ENCODE measurements at regions not wholly inside any gene's neighbourhood (a gene's known extent, or its start where the extent isn't known, plus 50 kb on each side); places are given as distances from the start of the nearest gene placed in this dataset.

GRCh38 chr1:234694661-234695060, 84.7 kb upstream of the IRF2BP2 start:
- TF ChIP-seq CTCF (IDR thresholded peaks at IDR 0.05): no peak
- no peak overlapping the region for H3K27ac ChIP-seq (ENCODE audit: low read depth in 1 of 2, low read length in 2 of 2)
- H3K27me3 ChIP-seq (ENCODE audit: control insufficient read depth in 2 of 2, insufficient read depth in 2 of 2, low read length in 2 of 2): no peaks in the 10 kb centered on the region
- H3K36me3 Mint-ChIP-seq: peaks cover 0 to under 1% of the 10 kb centered on the region in 2 donors
- no peak overlapping the region for H3K9ac ChIP-seq (ENCODE audit: insufficient read depth, low read length, poor library complexity, severe bottlenecking)
- H3K9me3 ChIP-seq (replicated peaks in 1 of 2; ENCODE audit: control insufficient read depth in 1 of 2, insufficient read depth in 1 of 2, low read length in 2 of 2): no peaks in the 10 kb centered on the region
- H3K27me3 Mint-ChIP-seq (ENCODE audit: low read depth in 3 of 3): peaks cover 0 to 1% (median 0%) of the 10 kb centered on the region in 3 donors
- peaks cover 6 to 9% of the 10 kb centered on the region in 2 donors for H3K4me1 ChIP-seq (ENCODE audit: control insufficient read depth in 1 of 2, insufficient read depth in 2 of 2, low read length in 2 of 2)
- intact Hi-C loops (cut with micrococcal nuclease): loop anchor here in 1 of 2 donors (10.0 kb wide), 1 partner anchor 50 kb away; no protein-coding TSS in a partner anchor
- no peaks in the 10 kb centered on the region for H3K36me3 ChIP-seq (replicated peaks in 1 of 2; ENCODE audit: control insufficient read depth in 1 of 2, insufficient read depth in 2 of 2, low read length in 2 of 2)
- no peaks in the 10 kb centered on the region for H4K20me1 ChIP-seq (ENCODE audit: insufficient read depth, low read length)
- no peak overlapping the region for H3K4me3 ChIP-seq (replicated peaks in 1 of 3; ENCODE audit: low read depth in 2 of 3, low read length in 3 of 3)
- no peak overlapping the region for H3K4me3 Mint-ChIP-seq
- no peak overlapping the region for H3K27ac Mint-ChIP-seq
- no peak for DNase-seq
- H3K9me3 Mint-ChIP-seq: peaks cover 0 to 2% (median 0%) of the 10 kb centered on the region in 7 donors
- H2AFZ ChIP-seq (ENCODE audit: insufficient read depth, low read depth, low read length, poor library complexity, severe bottlenecking): no peak overlapping the region
- H3K4me1 Mint-ChIP-seq: peaks cover 18% of the 10 kb centered on the region
- H3K79me2 ChIP-seq (ENCODE audit: insufficient read depth, low read length): no peaks in the 10 kb centered on the region
- WGBS (ENCODE audit: insufficient coverage): 100% methylated on average over 1 of the region's 2 CpGs
- no peak overlapping the region for H3K4me2 ChIP-seq (replicated peaks; ENCODE audit: extremely low read depth, low read length, poor library complexity, severe bottlenecking)

- no peak overlapping the region for H3K4me3 ChIP-seq (replicated peaks in 1 of 3; ENCODE audit: low read depth in 2 of 3, low read length in 3 of 3)
- no peak overlapping the region for H3K4me3 Mint-ChIP-seq
- H3K27ac ChIP-seq (ENCODE audit: low read depth in 1 of 2, low read length in 2 of 2): no peak overlapping the region
- H3K4me2 ChIP-seq (replicated peaks; ENCODE audit: extremely low read depth, low read length, poor library complexity, severe bottlenecking): no peak overlapping the region
- no peak for DNase-seq
- H3K27me3 ChIP-seq (ENCODE audit: control insufficient read depth in 2 of 2, insufficient read depth in 2 of 2, low read length in 2 of 2): no peaks in the 10 kb centered on the region
- H3K9me3 ChIP-seq (replicated peaks in 1 of 2; ENCODE audit: control insufficient read depth in 1 of 2, insufficient read depth in 1 of 2, low read length in 2 of 2): no peaks in the 10 kb centered on the region
- H3K9me3 Mint-ChIP-seq: peaks cover 0 to 1% (median 0%) of the 10 kb centered on the region in 7 donors
- no peaks in the 10 kb centered on the region for H3K79me2 ChIP-seq (ENCODE audit: insufficient read depth, low read length)
- peaks cover 0 to 1% (median 0%) of the 10 kb centered on the region in 3 donors for H3K27me3 Mint-ChIP-seq (ENCODE audit: low read depth in 3 of 3)
- TF ChIP-seq CTCF (IDR thresholded peaks at IDR 0.05): no peak
- H3K27ac Mint-ChIP-seq: no peak overlapping the region
- WGBS (ENCODE audit: insufficient coverage): no CpG with 5 or more reads among the region's 4 CpGs
- peaks cover 6 to 9% of the 10 kb centered on the region in 2 donors for H3K4me1 ChIP-seq (ENCODE audit: control insufficient read depth in 1 of 2, insufficient read depth in 2 of 2, low read length in 2 of 2)
- intact Hi-C loops (cut with micrococcal nuclease): loop anchor here in 1 of 2 donors (10.0 kb wide), 1 partner anchor 52 kb away; no protein-coding TSS in a partner anchor
- H4K20me1 ChIP-seq (ENCODE audit: insufficient read depth, low read length): no peaks in the 10 kb centered on the region
- no peaks in the 10 kb centered on the region for H3K36me3 Mint-ChIP-seq
- peaks cover 15% of the 10 kb centered on the region for H3K4me1 Mint-ChIP-seq
- no peaks in the 10 kb centered on the region for H3K36me3 ChIP-seq (replicated peaks in 1 of 2; ENCODE audit: control insufficient read depth in 1 of 2, insufficient read depth in 2 of 2, low read length in 2 of 2)
- H3K9ac ChIP-seq (ENCODE audit: insufficient read depth, low read length, poor library complexity, severe bottlenecking): no peak overlapping the region
- H2AFZ ChIP-seq (ENCODE audit: insufficient read depth, low read depth, low read length, poor library complexity, severe bottlenecking): no peak overlapping the region
These were observed 83.1 kb upstream of the IRF2BP2 start for GRCh38 chr1:234692966-234693580.

Measured in CD14-positive monocyte (primary cell).